C4-2B (cell line): ENCODE measurements at regions not wholly inside any gene's neighbourhood (a gene's known extent, or its start where the extent isn't known, plus 50 kb on each side); places are given as distances from the start of the nearest gene placed in this dataset.

Experiments
- H3K27ac ChIP-seq: fragments of 450-650 bp; 2 replicates; pipeline ENCODE4 v1.5.1; 2017
- ZFX ChIP-seq: fragments of 450-650 bp; IDR thresholded peaks from 2 replicates; pipeline ENCODE4 v1.6.1; 2017
- TF ChIP-seq, protein P1 (sequence below): fragments of 450-650 bp; conservative IDR thresholded peaks from 2 replicates; pipeline ENCODE4 v1.5.1; 2017; ENCODE audit warnings: mild to moderate bottlenecking

DNA sequence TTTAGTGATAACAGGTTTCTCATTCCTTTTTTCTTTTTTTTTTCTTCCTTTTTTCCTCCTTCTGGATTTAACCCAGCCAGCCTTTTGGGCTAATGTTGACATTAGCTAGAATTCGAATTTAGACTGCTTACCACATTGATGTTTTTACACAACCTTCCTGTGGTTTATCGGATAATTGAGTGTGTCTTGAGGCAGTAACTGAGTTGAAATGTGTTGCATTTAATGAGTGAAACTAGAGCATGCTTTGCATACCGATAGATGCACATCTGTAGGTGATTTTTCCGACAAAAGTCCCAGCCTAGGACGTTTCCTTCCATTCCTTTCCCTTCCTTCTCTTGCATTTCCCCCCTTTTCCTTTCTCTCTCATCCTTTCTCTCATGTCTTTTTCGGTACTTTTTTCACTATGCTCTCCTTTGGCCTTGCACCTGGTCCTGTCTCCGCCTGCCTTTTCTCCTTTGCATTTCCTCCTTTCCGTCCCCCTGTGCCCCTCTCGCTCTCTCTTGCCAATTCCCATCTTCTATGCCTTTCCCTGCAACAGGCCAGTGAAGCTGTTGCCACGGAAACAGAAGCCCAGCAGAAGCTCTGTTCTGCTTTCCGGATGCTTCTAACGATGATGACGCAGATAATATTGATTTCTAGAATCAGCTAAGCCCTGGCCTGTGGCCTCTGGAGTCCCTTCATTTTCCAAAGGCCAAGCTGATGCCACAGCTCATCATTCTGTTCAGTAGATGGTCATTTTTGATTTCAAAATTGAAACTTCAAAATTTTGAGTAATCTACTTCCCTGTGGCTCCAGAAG lies 76.1 kb downstream of the SLC25A47 start:
- H3K27ac ChIP-seq: no peak overlapping the region
- TF ChIP-seq, protein P1, sequence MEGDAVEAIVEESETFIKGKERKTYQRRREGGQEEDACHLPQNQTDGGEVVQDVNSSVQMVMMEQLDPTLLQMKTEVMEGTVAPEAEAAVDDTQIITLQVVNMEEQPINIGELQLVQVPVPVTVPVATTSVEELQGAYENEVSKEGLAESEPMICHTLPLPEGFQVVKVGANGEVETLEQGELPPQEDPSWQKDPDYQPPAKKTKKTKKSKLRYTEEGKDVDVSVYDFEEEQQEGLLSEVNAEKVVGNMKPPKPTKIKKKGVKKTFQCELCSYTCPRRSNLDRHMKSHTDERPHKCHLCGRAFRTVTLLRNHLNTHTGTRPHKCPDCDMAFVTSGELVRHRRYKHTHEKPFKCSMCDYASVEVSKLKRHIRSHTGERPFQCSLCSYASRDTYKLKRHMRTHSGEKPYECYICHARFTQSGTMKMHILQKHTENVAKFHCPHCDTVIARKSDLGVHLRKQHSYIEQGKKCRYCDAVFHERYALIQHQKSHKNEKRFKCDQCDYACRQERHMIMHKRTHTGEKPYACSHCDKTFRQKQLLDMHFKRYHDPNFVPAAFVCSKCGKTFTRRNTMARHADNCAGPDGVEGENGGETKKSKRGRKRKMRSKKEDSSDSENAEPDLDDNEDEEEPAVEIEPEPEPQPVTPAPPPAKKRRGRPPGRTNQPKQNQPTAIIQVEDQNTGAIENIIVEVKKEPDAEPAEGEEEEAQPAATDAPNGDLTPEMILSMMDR: no peak
- TF ChIP-seq ZFX: no peak

DNA sequence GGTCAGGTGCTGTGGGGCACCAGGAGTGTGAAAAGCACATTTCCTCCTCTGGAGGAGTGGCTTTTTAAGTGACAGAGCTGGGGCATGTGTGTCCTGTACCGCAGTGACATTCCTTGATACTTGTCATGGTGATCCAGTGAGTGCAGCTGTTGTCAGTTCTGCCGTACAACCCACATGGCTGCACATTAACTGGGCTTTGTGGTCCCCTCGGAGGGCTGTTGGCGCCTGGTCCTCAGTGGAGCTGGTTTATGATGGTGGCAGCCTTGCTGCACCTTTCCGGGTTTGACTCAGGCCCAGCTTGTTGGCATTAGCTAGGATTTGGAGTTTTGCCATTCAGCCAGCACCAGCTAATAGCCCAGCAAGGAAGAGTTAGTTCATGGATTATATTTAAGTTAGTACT lies 77.0 kb downstream of the SLC25A47 start:
- H3K27ac ChIP-seq: no peak overlapping the region
- TF ChIP-seq ZFX: no peak
- TF ChIP-seq, protein P1: no peak

DNA sequence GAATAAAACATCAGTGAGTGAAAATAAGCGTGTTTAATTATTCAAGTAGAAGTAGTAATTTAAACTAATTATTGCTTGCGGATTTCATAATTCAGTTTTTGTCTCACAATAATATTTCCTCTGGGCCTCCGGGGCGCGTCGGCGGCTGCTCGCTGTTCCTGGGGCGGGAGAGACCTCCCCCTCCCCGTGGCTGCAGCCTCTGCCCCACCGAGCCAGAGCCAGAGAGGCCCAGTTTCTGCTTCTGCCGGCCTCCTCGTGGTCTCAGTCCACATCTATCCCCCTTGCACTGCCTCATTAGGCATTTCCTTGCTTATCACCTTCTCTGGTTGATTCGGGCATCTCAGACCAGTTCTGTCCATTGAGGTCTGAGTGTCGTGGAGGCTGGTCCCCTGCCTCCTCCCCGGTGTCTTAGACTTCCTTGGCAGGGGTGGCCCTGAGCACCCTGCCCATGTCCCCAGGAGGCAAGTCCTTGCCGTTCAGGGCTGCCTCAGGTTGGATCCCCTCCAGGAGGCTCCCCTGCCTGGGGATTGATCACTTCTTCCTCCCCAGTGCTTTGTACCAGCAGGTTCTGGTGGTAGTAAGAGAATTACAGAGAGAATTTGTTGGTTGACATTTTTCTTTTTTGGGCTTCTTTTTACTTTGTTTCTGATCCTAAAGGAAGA lies 78.0 kb downstream of the SLC25A47 start:
- H3K27ac ChIP-seq: no peak overlapping the region
- TF ChIP-seq ZFX: no peak
- TF ChIP-seq, protein P1: no peak

DNA sequence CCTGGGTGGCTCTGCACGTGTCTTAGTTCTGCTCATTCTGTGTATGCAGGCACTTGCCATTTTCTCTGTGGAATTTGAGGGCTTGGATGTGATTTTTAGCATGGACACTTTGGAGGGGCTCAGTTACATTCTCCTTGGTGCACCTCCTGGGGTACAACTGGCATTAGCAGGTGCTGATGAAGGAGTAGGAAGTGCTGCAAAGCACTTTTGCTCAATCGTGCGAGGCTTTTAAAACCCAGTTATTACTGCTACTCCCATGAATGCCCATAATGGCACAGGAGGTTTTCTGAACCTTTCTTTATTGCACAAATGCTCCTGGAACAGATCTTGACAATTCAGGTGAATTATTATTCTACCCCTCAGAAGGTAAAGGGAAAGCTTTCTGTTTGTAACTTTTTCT lies 78.7 kb downstream of the SLC25A47 start:
- no peak overlapping the region for H3K27ac ChIP-seq

DNA sequence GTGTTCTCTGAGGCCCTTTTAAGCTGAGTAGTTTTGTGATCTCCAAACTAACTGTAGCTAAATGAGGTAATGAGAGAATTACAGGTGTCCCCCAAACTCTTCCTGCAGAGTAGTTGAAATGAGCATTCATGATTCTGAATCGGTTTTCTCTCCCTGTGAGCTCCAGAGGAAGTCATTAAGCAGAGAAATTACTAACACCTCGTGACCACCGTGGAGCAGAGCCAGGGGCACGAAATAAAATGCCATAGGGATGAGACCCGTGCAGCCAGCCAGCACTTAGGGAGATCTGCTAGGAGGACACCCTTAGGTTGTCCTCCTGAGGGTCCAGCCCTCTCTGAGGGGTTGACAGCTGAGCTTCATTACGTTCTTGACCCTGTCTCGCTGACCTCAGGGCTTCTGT lies 79.5 kb downstream of the SLC25A47 start:
- H3K27ac ChIP-seq: no peak overlapping the region
- no peak for TF ChIP-seq ZFX
- TF ChIP-seq, protein P1: no peak

More for the DNA sequence above, 78.7 kb downstream of the SLC25A47 start:
- TF ChIP-seq ZFX: no peak

DNA sequence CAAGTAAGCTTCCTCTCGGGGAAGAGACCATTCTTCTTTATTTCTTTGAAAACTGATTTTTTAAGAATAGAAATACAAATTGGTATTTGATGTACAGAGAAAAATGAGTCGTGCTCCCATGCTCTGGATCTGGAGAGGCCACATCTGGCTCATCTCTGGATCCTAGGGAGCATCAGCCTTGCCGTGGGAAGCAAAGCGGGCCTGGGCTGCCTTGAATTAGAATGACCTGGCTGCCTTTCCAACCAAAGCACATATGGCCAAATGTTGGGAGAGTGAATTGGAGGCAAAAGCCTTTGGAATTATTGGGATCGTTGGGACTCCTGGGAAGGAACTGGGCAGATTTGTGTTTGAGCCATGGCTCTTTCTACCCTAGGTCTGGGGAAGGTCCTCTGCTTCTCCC lies 80.0 kb downstream of the SLC25A47 start:
- no peak overlapping the region for H3K27ac ChIP-seq
- TF ChIP-seq, protein P1: no peak
- no peak for TF ChIP-seq ZFX

DNA sequence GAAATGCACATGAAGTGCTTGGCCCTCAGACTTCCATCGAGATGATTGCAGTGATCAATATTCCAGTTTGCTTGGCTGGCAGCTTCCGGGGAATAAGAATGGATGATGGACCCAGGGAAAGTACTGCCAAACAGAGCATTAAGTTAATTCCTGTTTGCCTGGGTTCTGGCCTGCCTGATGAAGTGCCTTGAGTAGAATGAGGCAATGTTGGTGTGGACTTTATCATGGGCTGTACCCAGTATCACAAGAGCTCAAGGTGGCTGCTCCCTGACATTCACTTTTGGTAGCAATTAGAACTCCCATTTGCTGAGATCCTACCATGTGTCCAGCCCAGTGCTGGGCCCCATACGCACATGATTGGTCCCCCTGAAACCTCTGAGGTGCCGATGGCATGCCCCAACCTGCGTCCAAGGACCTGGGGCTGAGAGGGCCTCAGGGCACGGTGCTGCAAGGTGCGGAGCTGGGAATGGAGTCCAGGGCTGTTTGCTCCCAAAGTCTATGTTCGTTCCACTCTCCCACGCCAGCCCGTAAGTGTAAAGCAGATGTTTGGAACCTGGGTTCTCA lies 80.7 kb downstream of the SLC25A47 start:
- TF ChIP-seq, protein P1: no peak
- no peak for TF ChIP-seq ZFX
- H3K27ac ChIP-seq: no peak overlapping the region
